HK-2 (cell line): ENCODE measurements at regions not wholly inside any gene's neighbourhood (a gene's known extent, or its start where the extent isn't known, plus 50 kb on each side); places are given as distances from the start of the nearest gene placed in this dataset.

ENCODE experiments used
- DNase-seq: peaks from one replicate; pipeline ENCODE4 v3.0.0-alpha.2; 2018; ENCODE audit not compliant: unreplicated experiment

- no peak for DNase-seq
Measured at GRCh38 chr18:39913672-39914366, 2041.2 kb upstream of the PIK3C3 start.

- no peak for DNase-seq
Measured at GRCh38 chr18:39911716-39912115, 2043.3 kb upstream of the PIK3C3 start.

- no peak for DNase-seq
Measured at GRCh38 chr18:39909706-39910105, 2045.3 kb upstream of the PIK3C3 start.

GRCh38 chr18:39886136-39886535 lies 2068.9 kb upstream of the PIK3C3 start:
- no peak for DNase-seq

GRCh38 chr18:39872651-39873050 lies 2082.4 kb upstream of the PIK3C3 start:
- no peak for DNase-seq

GRCh38 chr18:39871961-39872360 lies 2083.1 kb upstream of the PIK3C3 start:
- no peak for DNase-seq

- DNase-seq = no peak
Measured at GRCh38 chr18:39870591-39870990, 2084.4 kb upstream of the PIK3C3 start.

GRCh38 chr18:39863916-39864315 lies 2091.1 kb upstream of the PIK3C3 start:
- DNase-seq = no peak

GRCh38 chr18:39862341-39862740 lies 2092.7 kb upstream of the PIK3C3 start:
- DNase-seq = no peak

GRCh38 chr18:39854291-39854690 lies 2100.7 kb upstream of the PIK3C3 start:
- DNase-seq = no peak

- DNase-seq = no peak
Measured at GRCh38 chr18:39846265-39846664, 2108.8 kb upstream of the PIK3C3 start.

GRCh38 chr18:39845631-39846030 lies 2109.4 kb upstream of the PIK3C3 start:
- DNase-seq = no peak

GRCh38 chr18:39845106-39845505 lies 2109.9 kb upstream of the PIK3C3 start:
- DNase-seq = no peak

- DNase-seq = no peak
Measured at GRCh38 chr18:39843546-39843945, 2111.5 kb upstream of the PIK3C3 start.

- DNase-seq = no peak
Measured at GRCh38 chr18:39842366-39842914, 2112.6 kb upstream of the PIK3C3 start.

GRCh38 chr18:39841482-39842365 lies 2113.3 kb upstream of the PIK3C3 start:
- peak; percentile 60 for DNase-seq

GRCh38 chr18:39840856-39841481 lies 2114.1 kb upstream of the PIK3C3 start:
- no peak for DNase-seq

- DNase-seq = no peak
Measured at GRCh38 chr18:39840406-39840805, 2114.6 kb upstream of the PIK3C3 start.

GRCh38 chr18:39839782-39840181 lies 2115.3 kb upstream of the PIK3C3 start:
- no peak for DNase-seq

GRCh38 chr18:39838831-39839230 lies 2116.2 kb upstream of the PIK3C3 start:
- no peak for DNase-seq

- DNase-seq = no peak
Measured at GRCh38 chr18:39835303-39836030, 2119.6 kb upstream of the PIK3C3 start.

- no peak for DNase-seq
Measured at GRCh38 chr18:39834636-39835035, 2120.4 kb upstream of the PIK3C3 start.
